ES-I3 (cell line): ENCODE measurements at regions not wholly inside any gene's neighbourhood (a gene's known extent, or its start where the extent isn't known, plus 50 kb on each side); places are given as distances from the start of the nearest gene placed in this dataset.

Experiments
- H3K36me3 ChIP-seq: 2 replicates; pipeline ENCODE4 v1.6.1; 2013; ENCODE audit warnings: mild to moderate bottlenecking, low read length, control low read depth, moderate library complexity; ENCODE audit not compliant: insufficient read depth
- H3K4me1 ChIP-seq: 2 replicates; pipeline ENCODE4 v1.6.1; 2013; ENCODE audit warnings: mild to moderate bottlenecking, control low read depth, low read length; ENCODE audit not compliant: insufficient read depth
- H3K9ac ChIP-seq: 2 replicates; pipeline ENCODE4 v1.6.1; 2013; ENCODE audit warnings: low read depth, mild to moderate bottlenecking, low read length, moderate library complexity
- H3K9me3 ChIP-seq: 2 replicates; pipeline ENCODE4 v1.6.1; 2013; ENCODE audit warnings: mild to moderate bottlenecking, low read length, moderate library complexity; ENCODE audit not compliant: control insufficient read depth, insufficient read depth

- Histone ChIP-seq H3K9me3 (no peaks in the 10 kb centered on the region), H3K36me3 (no peaks in the 10 kb centered on the region), H3K9ac (no peak overlapping the region), H3K4me1 (no peaks in the 10 kb centered on the region; the same call in 1 of the 2 replicates)
These were observed 113.7 kb upstream of the ADAMTS16 start for GRCh38 chr5:5026409-5026785.

- Histone ChIP-seq H3K4me1 (no peaks in the 10 kb centered on the region), H3K9me3 (no peaks in the 10 kb centered on the region), H3K36me3 (no peaks in the 10 kb centered on the region; the same call in 1 of the 2 replicates)
These were observed 108.5 kb upstream of the ADAMTS16 start for GRCh38 chr5:5031665-5032064.

GRCh38 chr5:5037674-5038073 is 102.5 kb upstream of the ADAMTS16 start:
- H3K9ac ChIP-seq, result no peak overlapping the region
- no peaks in the 10 kb centered on the region; the same call in 1 of the 2 replicates for H3K36me3 ChIP-seq
- no peaks in the 10 kb centered on the region for H3K4me1 ChIP-seq
- H3K9me3 ChIP-seq, result no peaks in the 10 kb centered on the region

More at GRCh38 chr5:5031665-5032064, 108.5 kb upstream of the ADAMTS16 start:
- no peak overlapping the region for H3K9ac ChIP-seq

DNA sequence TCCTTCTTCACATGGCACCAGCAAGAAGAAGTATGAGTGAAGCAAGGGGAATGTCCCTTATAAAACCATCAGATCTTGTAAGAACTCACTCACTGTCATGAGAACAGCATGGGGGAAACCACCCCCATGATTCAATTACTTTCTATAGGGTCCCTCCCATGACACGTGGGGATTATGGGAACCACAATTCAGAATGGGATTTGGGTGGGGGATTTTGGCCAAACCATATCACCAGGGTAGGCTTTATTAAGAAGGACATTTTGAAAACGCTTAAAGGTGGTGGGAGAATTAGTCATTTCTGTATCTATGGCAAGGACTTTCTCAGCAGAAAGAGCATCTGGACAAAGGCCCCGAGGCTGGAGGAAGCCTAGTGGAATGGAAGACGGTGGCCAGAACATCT is 100.2 kb upstream of the ADAMTS16 start:
- H3K36me3 ChIP-seq, result no peaks in the 10 kb centered on the region
- no peaks in the 10 kb centered on the region for H3K9me3 ChIP-seq
- no peak overlapping the region for H3K9ac ChIP-seq
- H3K4me1 ChIP-seq, result no peaks in the 10 kb centered on the region

DNA sequence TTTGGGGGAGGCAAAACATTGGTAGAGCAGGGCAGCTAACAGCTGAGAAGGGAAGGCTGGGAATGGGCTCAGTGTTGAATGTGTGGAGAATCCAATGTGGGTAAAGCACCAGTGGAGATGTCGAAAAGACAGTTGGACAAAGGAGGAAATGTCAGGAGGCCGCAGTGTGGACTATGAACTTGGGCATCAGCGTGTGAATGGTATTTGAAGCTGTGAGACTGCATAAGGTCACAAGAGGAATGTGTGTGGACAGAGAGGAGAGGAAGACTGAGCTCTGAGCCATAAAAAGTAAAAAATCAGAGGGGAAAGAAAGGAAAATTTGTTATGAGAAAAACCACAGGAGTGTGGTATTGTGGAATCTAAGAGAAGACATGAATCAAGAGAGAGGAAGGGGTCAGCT is 99.4 kb upstream of the ADAMTS16 start:
- H3K9ac ChIP-seq, result no peak overlapping the region
- H3K9me3 ChIP-seq, result no peaks in the 10 kb centered on the region
- H3K4me1 ChIP-seq, result no peaks in the 10 kb centered on the region
- no peaks in the 10 kb centered on the region for H3K36me3 ChIP-seq

- no peaks in the 10 kb centered on the region for H3K9me3 ChIP-seq
- H3K36me3 ChIP-seq, result no peaks in the 10 kb centered on the region
- H3K4me1 ChIP-seq, result no peaks in the 10 kb centered on the region
- H3K9ac ChIP-seq, result no peak overlapping the region
These were observed 97.3 kb upstream of the ADAMTS16 start for GRCh38 chr5:5042806-5043205.

DNA sequence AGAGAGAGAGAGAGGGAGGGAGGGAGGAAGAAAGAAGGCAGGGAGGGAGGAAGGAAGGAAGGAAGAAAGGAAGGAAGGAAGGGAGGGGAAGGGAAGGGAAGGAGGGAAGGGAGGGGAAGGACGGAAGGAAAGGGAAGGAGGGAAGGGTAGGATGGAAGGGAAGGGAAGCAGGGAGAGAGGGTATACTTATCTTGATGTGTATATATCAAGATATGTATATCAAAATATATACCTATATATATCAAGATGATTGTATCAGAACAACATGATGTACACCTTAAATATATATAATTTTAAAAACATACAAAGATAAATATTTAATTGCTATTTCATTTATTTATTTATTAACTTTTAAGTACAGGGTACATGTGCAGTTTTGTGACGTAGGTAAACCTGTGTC is 96.8 kb upstream of the ADAMTS16 start:
- Histone ChIP-seq H3K9me3 (no peaks in the 10 kb centered on the region), H3K36me3 (no peaks in the 10 kb centered on the region), H3K4me1 (no peaks in the 10 kb centered on the region), H3K9ac (no peak overlapping the region)

- Histone ChIP-seq H3K36me3 (no peaks in the 10 kb centered on the region), H3K9ac (no peak overlapping the region), H3K9me3 (no peaks in the 10 kb centered on the region), H3K4me1 (no peaks in the 10 kb centered on the region)
These were observed 95.8 kb upstream of the ADAMTS16 start for GRCh38 chr5:5044247-5044840.

- H3K9me3 ChIP-seq, result no peaks in the 10 kb centered on the region
- no peak overlapping the region for H3K9ac ChIP-seq
- H3K36me3 ChIP-seq, result no peaks in the 10 kb centered on the region
- H3K4me1 ChIP-seq, result no peaks in the 10 kb centered on the region
These were observed 93.2 kb upstream of the ADAMTS16 start for GRCh38 chr5:5046680-5047502.

- Histone ChIP-seq H3K36me3 (no peaks in the 10 kb centered on the region), H3K9ac (no peak overlapping the region), H3K4me1 (no peaks in the 10 kb centered on the region), H3K9me3 (no peaks in the 10 kb centered on the region)
These were observed 89.3 kb upstream of the ADAMTS16 start for GRCh38 chr5:5050801-5051200.

- Histone ChIP-seq H3K36me3 (no peaks in the 10 kb centered on the region), H3K9ac (no peak overlapping the region), H3K9me3 (no peaks in the 10 kb centered on the region), H3K4me1 (no peaks in the 10 kb centered on the region)
These were observed 84.4 kb upstream of the ADAMTS16 start for GRCh38 chr5:5055712-5056111.

- H3K9ac ChIP-seq, result no peak overlapping the region
- H3K9me3 ChIP-seq, result no peaks in the 10 kb centered on the region
- H3K36me3 ChIP-seq, result no peaks in the 10 kb centered on the region
- H3K4me1 ChIP-seq, result no peaks in the 10 kb centered on the region
These were observed 78.3 kb upstream of the ADAMTS16 start for GRCh38 chr5:5061836-5062235.

DNA sequence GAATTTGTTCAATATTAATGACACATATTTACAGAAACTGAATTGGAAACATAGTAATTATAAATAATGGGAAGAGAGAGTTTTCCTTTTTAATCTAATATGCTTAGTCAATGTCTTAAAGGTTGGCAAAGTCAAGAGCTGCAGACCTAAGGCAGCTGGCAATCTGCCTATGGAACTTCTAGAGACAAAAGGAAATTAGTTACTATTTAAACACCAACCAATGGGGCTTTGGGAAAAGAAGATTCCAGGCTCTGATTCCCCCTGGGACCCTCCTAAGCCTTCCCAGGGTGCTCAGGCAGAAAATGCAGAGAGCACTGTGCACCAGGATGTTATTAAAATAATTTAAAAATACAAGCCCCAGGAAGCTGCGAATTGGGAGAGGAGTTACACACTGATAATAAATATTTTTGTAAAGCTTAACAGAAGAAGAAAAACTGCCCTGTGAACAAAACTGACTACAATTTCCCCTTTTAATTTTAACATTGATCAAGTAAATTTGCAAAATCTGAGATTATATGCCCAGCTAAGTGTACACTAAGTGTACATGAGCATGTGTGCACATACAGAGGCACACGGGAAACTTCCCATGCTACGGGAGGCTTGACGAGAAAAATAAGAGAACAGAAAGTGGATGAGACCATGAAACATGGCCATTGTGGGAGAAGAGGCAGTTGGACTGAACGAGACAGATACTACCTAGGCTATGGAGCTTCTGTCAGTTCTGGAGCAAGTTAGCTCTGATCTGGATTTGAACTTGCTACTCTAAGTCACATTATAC is 77.4 kb upstream of the ADAMTS16 start:
- no peaks in the 10 kb centered on the region for H3K9me3 ChIP-seq
- no peaks in the 10 kb centered on the region for H3K4me1 ChIP-seq
- no peaks in the 10 kb centered on the region for H3K36me3 ChIP-seq
- H3K9ac ChIP-seq, result no peak overlapping the region

DNA sequence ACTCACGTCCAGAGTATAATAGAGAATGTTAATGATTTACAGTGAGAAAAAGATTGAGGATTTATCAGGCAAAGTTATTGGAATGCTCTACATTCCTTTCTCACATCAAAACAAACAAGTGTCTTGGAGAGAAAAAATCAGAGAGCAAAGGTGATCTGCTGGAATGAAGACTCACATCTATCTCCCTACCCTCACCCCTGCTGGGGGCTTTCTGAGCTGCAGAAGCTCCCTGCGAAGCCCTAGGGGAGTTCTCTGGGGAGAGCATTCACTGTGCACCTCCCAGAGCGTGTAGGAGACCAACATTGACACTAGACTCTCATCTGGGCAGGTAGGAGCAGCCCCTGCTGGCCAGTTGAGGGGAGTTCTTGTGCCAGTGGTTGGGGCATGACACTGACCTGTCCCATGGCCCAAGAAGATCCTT is 76.6 kb upstream of the ADAMTS16 start:
- H3K4me1 ChIP-seq, result no peaks in the 10 kb centered on the region
- no peaks in the 10 kb centered on the region for H3K36me3 ChIP-seq
- H3K9me3 ChIP-seq, result peaks cover under 1% of the 10 kb centered on the region; the same call in 1 of the 2 replicates
- no peak overlapping the region for H3K9ac ChIP-seq
